Stromal cell of bone marrow (primary cell): ENCODE measurements at regions not wholly inside any gene's neighbourhood (a gene's known extent, or its start where the extent isn't known, plus 50 kb on each side); places are given as distances from the start of the nearest gene placed in this dataset.

Source experiments
- DNase-seq: peaks from one replicate; pipeline ENCODE4 v3.0.0-alpha.2; 2012; ENCODE audit warnings: low read depth

- DNase-seq: no peak
Observed at GRCh38 chr1:30329802-30330557, 393.4 kb downstream of the MATN1 start.

GRCh38 chr1:30329263-30329753, 394.1 kb downstream of the MATN1 start:
- no peak for DNase-seq

- DNase-seq: no peak
Observed at GRCh38 chr1:30328401-30329262, 394.8 kb downstream of the MATN1 start.

- no peak for DNase-seq
Observed at GRCh38 chr1:30328100-30328370, 395.4 kb downstream of the MATN1 start.

- DNase-seq: no peak
Observed at GRCh38 chr1:30327370-30328099, 395.9 kb downstream of the MATN1 start.

GRCh38 chr1:30325999-30326398, 397.4 kb downstream of the MATN1 start:
- no peak for DNase-seq

GRCh38 chr1:30325085-30325935, 398.1 kb downstream of the MATN1 start:
- DNase-seq: no peak

- no peak for DNase-seq
Observed at GRCh38 chr1:30324251-30325084, 398.9 kb downstream of the MATN1 start.

GRCh38 chr1:30323841-30324240, 399.5 kb downstream of the MATN1 start:
- DNase-seq: no peak

GRCh38 chr1:30323352-30323751, 400.0 kb downstream of the MATN1 start:
- no peak for DNase-seq

- DNase-seq: no peak
Observed at GRCh38 chr1:30322859-30323257, 400.5 kb downstream of the MATN1 start.

- no peak for DNase-seq
Observed at GRCh38 chr1:30321996-30322858, 401.2 kb downstream of the MATN1 start.

- DNase-seq: no peak
Observed at GRCh38 chr1:30321246-30321910, 402.0 kb downstream of the MATN1 start.

GRCh38 chr1:30320581-30320890, 402.8 kb downstream of the MATN1 start:
- DNase-seq: no peak

GRCh38 chr1:30319765-30320580, 403.4 kb downstream of the MATN1 start:
- no peak for DNase-seq

- no peak for DNase-seq
Observed at GRCh38 chr1:30318864-30319718, 404.3 kb downstream of the MATN1 start.

- DNase-seq: no peak
Observed at GRCh38 chr1:30318413-30318812, 405.0 kb downstream of the MATN1 start.

- no peak for DNase-seq
Observed at GRCh38 chr1:30317921-30318320, 405.5 kb downstream of the MATN1 start.
